MM.1S (cell line): ENCODE measurements at regions not wholly inside any gene's neighbourhood (a gene's known extent, or its start where the extent isn't known, plus 50 kb on each side); places are given as distances from the start of the nearest gene placed in this dataset.

ENCODE experiments used
- CTCF ChIP-seq: fragments of 300-600 bp; sonication (generic); IDR thresholded peaks from 2 replicates; pipeline ENCODE4 v1.5.1; 2016; ENCODE audit warnings: antibody characterized with exemption, low read length, mixed read lengths
- EZH2 ChIP-seq: fragments of 300-600 bp; sonication (generic); optimal IDR thresholded peaks from 2 replicates; pipeline ENCODE3; 2017; ENCODE audit warnings: low read depth, mild to moderate bottlenecking, antibody characterized with exemption, low read length, mixed read lengths

- TF ChIP-seq CTCF, result no peak
- no peak for TF ChIP-seq EZH2
These were observed 106.7 kb upstream of the UBAC2 start for GRCh38 chr13:99093997-99094396.
